ENCODE measurements at regions not wholly inside any gene's neighbourhood (a gene's known extent, or its start where the extent isn't known, plus 50 kb on each side); places are given as distances from the start of the nearest gene placed in this dataset.

DNA sequence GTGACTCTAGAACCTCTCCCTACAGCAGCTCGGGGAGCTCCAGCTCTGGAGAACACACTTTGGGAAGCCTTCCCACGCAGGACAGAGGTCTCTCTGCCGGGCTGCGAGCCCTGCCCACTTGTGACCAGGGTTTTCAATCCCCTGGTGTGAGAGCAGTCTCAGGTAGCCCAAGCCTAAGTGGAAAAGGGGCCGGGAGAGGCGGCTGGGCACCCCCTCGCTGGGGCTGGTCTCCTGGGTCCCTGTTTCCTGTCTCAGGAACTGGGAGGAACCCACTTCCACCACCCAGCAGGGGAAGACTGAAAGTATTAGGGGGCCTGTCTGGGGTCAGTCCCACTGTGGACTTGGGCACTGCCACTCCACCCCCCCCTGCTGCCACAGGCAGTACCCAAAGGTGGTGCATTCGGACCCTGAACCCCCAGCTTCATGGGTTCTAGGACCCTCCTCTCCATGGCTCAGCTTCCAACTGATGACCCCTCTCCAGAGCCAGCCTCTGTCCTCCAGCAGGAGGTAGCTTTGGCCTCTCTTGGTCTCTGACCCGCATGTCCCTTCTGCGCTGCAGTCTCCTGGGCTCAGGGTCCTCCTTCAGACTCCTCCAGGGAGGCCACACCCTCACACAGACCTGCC is 70.0 kb downstream of the RRM2 start:
- TF ChIP-seq, protein P1, sequence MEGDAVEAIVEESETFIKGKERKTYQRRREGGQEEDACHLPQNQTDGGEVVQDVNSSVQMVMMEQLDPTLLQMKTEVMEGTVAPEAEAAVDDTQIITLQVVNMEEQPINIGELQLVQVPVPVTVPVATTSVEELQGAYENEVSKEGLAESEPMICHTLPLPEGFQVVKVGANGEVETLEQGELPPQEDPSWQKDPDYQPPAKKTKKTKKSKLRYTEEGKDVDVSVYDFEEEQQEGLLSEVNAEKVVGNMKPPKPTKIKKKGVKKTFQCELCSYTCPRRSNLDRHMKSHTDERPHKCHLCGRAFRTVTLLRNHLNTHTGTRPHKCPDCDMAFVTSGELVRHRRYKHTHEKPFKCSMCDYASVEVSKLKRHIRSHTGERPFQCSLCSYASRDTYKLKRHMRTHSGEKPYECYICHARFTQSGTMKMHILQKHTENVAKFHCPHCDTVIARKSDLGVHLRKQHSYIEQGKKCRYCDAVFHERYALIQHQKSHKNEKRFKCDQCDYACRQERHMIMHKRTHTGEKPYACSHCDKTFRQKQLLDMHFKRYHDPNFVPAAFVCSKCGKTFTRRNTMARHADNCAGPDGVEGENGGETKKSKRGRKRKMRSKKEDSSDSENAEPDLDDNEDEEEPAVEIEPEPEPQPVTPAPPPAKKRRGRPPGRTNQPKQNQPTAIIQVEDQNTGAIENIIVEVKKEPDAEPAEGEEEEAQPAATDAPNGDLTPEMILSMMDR (IDR thresholded peaks at IDR 0.05 in 2 of 3, conservative IDR thresholded peaks at IDR 0.05 in 1 of 3; ENCODE audit: borderline replicate concordance in 1 of 3, insufficient read depth in 1 of 3, low read depth in 2 of 3, low read length in 2 of 3): no peak
- TF ChIP-seq SIN3A (IDR thresholded peaks at IDR 0.05; ENCODE audit: low read depth) (no peak), ZFX (IDR thresholded peaks at IDR 0.05) (no peak), POLR2A (IDR thresholded peaks at IDR 0.05; ENCODE audit: borderline replicate concordance, extremely low read depth, insufficient read depth, insufficient read length) (no peak), ZNF274 (IDR thresholded peaks at IDR 0.05; ENCODE audit: low read depth, low read length) (no peak), POLR2AphosphoS5 (IDR thresholded peaks at IDR 0.05; ENCODE audit: low read depth, low read length) (no peak), RAD21 (IDR thresholded peaks at IDR 0.05; ENCODE audit: low read depth) (no peak), JUND (IDR thresholded peaks at IDR 0.05) (no peak), EZH2 (IDR thresholded peaks at IDR 0.05) (no peak), EZH2phosphoT487 (IDR thresholded peaks at IDR 0.05; ENCODE audit: borderline replicate concordance) (no peak)
- TF ChIP-seq, protein P2, sequence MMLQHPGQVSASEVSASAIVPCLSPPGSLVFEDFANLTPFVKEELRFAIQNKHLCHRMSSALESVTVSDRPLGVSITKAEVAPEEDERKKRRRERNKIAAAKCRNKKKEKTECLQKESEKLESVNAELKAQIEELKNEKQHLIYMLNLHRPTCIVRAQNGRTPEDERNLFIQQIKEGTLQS (IDR thresholded peaks at IDR 0.05): no peak
- TF ChIP-seq, protein P3, sequence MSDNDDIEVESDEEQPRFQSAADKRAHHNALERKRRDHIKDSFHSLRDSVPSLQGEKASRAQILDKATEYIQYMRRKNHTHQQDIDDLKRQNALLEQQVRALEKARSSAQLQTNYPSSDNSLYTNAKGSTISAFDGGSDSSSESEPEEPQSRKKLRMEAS (IDR thresholded peaks at IDR 0.05): no peak
- TF ChIP-seq, protein P4, sequence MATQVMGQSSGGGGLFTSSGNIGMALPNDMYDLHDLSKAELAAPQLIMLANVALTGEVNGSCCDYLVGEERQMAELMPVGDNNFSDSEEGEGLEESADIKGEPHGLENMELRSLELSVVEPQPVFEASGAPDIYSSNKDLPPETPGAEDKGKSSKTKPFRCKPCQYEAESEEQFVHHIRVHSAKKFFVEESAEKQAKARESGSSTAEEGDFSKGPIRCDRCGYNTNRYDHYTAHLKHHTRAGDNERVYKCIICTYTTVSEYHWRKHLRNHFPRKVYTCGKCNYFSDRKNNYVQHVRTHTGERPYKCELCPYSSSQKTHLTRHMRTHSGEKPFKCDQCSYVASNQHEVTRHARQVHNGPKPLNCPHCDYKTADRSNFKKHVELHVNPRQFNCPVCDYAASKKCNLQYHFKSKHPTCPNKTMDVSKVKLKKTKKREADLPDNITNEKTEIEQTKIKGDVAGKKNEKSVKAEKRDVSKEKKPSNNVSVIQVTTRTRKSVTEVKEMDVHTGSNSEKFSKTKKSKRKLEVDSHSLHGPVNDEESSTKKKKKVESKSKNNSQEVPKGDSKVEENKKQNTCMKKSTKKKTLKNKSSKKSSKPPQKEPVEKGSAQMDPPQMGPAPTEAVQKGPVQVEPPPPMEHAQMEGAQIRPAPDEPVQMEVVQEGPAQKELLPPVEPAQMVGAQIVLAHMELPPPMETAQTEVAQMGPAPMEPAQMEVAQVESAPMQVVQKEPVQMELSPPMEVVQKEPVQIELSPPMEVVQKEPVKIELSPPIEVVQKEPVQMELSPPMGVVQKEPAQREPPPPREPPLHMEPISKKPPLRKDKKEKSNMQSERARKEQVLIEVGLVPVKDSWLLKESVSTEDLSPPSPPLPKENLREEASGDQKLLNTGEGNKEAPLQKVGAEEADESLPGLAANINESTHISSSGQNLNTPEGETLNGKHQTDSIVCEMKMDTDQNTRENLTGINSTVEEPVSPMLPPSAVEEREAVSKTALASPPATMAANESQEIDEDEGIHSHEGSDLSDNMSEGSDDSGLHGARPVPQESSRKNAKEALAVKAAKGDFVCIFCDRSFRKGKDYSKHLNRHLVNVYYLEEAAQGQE (IDR thresholded peaks at IDR 0.05; ENCODE audit: low read depth): no peak
- TF ChIP-seq, protein P5, sequence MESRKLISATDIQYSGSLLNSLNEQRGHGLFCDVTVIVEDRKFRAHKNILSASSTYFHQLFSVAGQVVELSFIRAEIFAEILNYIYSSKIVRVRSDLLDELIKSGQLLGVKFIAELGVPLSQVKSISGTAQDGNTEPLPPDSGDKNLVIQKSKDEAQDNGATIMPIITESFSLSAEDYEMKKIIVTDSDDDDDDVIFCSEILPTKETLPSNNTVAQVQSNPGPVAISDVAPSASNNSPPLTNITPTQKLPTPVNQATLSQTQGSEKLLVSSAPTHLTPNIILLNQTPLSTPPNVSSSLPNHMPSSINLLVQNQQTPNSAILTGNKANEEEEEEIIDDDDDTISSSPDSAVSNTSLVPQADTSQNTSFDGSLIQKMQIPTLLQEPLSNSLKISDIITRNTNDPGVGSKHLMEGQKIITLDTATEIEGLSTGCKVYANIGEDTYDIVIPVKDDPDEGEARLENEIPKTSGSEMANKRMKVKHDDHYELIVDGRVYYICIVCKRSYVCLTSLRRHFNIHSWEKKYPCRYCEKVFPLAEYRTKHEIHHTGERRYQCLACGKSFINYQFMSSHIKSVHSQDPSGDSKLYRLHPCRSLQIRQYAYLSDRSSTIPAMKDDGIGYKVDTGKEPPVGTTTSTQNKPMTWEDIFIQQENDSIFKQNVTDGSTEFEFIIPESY (IDR thresholded peaks at IDR 0.05; ENCODE audit: extremely low read depth, insufficient replicate concordance, low read length): no peak
